Testis (tissue), 2 donors: ENCODE measurements at regions not wholly inside any gene's neighbourhood (a gene's known extent, or its start where the extent isn't known, plus 50 kb on each side); places are given as distances from the start of the nearest gene placed in this dataset.

Experiments
- DNase-seq: peaks from one replicate; pipeline ENCODE4 v3.0.0-alpha.2; 2019
- H3K27ac ChIP-seq, 2 donors: fragments of 200-600 bp; sonication (generic); one replicate each; pipeline ENCODE4 v1.5.1; 2019
- H3K27me3 ChIP-seq: fragments of 200-600 bp; sonication (generic); one replicate; pipeline ENCODE4 v1.5.1; 2019
- H3K36me3 ChIP-seq: fragments of 200-600 bp; sonication (generic); one replicate; pipeline ENCODE4 v1.5.1; 2017; ENCODE audit warnings: low read depth; ENCODE audit errors: missing control alignments
- H3K4me1 ChIP-seq: fragments of 200-600 bp; sonication (generic); one replicate; pipeline ENCODE4 v1.5.1; 2019
- H3K4me3 ChIP-seq, 2 donors: fragments of 200-600 bp; sonication (generic); one replicate each; pipeline ENCODE4 v1.5.1; 2017 to 2019
- H3K9me3 ChIP-seq: fragments of 200-600 bp; sonication (generic); one replicate; pipeline ENCODE4 v1.5.1; 2017
- POLR2A ChIP-seq: fragments of 450-650 bp; IDR thresholded peaks from one replicate; pipeline ENCODE4 v1.6.1; 2017; ENCODE audit warnings: antibody characterized with exemption, mild to moderate bottlenecking, moderate library complexity
- WGBS, 2 donors: methylation state at CpG; one replicate each; pipeline ENCODE4 v1.1.5; 2018; 5-methylcytosine and 5-hydroxymethylcytosine counted together
- intact Hi-C: fragments of 100-400 bp; cut with DNase I; formaldehyde crosslinking; loops from one replicate; pipeline ENCODE4 v1.15.1; 2023; ENCODE audit warnings: low total_unique reads
- TF ChIP-seq, protein P1 (sequence below), 3 experiments: fragments of 450-650 bp in 2 of 3; fragments of 200-600 bp in 1 of 3; sonication (generic) in 1 of 3; IDR thresholded peaks; one replicate each; pipeline ENCODE4 v1.5.1; 2016 to 2019; ENCODE audit warnings: antibody characterized with exemption in 3 of 3, mild to moderate bottlenecking in 2 of 3, moderate library complexity in 1 of 3

DNA sequence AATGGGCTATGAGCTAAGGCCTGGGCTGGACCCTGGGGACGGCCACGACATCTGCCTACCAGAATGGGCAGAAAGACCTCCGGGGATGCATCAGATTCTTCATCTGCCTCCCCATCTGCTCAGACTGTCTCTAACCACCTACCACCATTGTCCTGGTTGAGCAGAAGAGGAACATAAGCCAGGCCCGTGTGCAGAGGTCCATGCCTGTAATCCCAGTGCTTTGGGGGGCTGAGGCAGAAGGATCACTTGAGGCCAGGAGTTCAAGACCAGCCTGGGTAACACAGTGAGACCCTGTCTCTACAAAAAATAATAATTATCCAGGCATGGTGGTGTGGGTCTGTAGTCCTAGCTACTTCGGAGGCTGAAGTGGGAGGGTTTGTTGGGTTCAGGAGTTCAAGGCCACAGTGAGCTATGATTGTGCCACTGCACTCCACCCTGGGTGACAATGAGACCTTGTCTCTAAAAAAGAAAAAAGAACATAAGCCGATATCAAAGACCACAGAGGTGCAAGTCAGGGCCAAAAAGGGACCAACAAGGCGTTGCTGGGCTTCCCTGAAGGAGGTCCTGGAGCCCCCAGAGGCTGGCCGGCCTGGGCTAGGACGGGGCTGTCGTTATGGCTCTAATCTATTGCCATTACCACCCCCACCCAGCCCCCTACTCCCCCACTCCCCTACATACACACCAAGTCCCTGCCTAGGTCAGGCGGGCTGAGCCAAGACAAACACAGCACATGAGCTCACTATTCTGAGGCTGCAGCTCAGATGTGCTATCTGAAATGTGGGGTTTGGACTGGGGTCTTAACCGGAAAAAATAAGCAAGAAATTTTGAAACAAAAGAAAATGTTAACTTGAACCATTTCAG, 239.2 kb upstream of the RAB4A start:
- Histone ChIP-seq H3K4me1 (peaks cover 26% of the 10 kb centered on the region), H3K9me3 (no peaks in the 10 kb centered on the region), H3K27me3 (no peaks in the 10 kb centered on the region), H3K4me3 (no peak overlapping the region), H3K36me3 (no peaks in the 10 kb centered on the region), H3K27ac (no peak overlapping the region)
- WGBS, 2 donors = 66 to 71% methylated on average over 10 to 12 of the region's 12 CpGs
- intact Hi-C loops = no loop called here
- TF ChIP-seq POLR2A = no peak
- TF ChIP-seq, protein P1, sequence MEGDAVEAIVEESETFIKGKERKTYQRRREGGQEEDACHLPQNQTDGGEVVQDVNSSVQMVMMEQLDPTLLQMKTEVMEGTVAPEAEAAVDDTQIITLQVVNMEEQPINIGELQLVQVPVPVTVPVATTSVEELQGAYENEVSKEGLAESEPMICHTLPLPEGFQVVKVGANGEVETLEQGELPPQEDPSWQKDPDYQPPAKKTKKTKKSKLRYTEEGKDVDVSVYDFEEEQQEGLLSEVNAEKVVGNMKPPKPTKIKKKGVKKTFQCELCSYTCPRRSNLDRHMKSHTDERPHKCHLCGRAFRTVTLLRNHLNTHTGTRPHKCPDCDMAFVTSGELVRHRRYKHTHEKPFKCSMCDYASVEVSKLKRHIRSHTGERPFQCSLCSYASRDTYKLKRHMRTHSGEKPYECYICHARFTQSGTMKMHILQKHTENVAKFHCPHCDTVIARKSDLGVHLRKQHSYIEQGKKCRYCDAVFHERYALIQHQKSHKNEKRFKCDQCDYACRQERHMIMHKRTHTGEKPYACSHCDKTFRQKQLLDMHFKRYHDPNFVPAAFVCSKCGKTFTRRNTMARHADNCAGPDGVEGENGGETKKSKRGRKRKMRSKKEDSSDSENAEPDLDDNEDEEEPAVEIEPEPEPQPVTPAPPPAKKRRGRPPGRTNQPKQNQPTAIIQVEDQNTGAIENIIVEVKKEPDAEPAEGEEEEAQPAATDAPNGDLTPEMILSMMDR (IDR thresholded peaks at IDR 0.05) = no peak
- no peak for DNase-seq

DNA sequence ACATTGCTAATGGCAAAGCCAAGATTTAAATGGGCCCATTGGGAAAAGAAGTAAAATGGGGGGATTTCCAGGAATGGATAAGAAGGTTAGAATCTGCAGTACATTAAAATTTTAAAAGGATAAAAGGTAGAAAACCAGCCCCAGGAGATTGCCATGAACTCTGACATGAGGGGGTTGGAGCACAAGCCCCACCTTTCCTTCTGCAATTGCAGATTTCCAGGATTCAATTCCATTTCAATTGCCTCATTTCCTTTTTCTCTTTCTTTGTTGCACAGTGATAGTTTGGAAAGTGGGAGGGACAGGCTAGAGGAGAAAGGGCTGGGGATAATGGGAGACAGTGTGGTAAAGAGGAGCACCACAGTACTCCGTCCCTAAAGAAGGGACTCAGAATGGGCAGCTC, 238.5 kb upstream of the RAB4A start:
- no peaks in the 10 kb centered on the region for H3K9me3 ChIP-seq
- no peak overlapping the region for H3K4me3 ChIP-seq
- H3K36me3 ChIP-seq = no peaks in the 10 kb centered on the region
- no peaks in the 10 kb centered on the region for H3K27me3 ChIP-seq
- H3K27ac ChIP-seq = no peak overlapping the region
- intact Hi-C loops = no loop called here
- DNase-seq = no peak
- WGBS, 2 donors = 60 to 83% methylated on average over 1 of the region's 1 CpG
- peaks cover 20% of the 10 kb centered on the region for H3K4me1 ChIP-seq
- TF ChIP-seq, protein P1 (IDR thresholded peaks at IDR 0.05) = no peak
- TF ChIP-seq POLR2A = no peak

DNA sequence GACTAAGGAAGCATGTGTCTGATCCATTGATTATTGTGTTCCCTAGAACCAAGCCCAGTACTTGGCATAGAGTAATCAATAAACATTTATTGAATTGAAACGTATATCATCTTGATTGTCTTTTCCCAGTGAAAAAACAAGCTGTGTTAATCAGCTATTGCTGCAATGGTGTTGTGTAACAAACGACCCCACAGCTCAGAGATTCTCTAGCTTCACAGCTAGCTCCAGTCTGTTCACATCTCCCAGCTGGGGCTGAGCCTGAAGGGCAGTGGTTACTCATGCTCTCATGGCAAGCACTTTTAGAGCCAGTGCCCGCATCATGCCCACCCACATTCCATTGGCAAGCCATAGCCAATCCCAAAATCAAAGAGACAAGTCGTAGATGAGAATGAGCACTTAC, 237.4 kb upstream of the RAB4A start:
- no peaks in the 10 kb centered on the region for H3K36me3 ChIP-seq
- H3K9me3 ChIP-seq = no peaks in the 10 kb centered on the region
- no peak for DNase-seq
- TF ChIP-seq, protein P1 (IDR thresholded peaks at IDR 0.05) = no peak
- intact Hi-C loops = no loop called here
- WGBS, 2 donors = 87 to 94% methylated on average over 4 of the region's 4 CpGs
- H3K4me3 ChIP-seq = no peak overlapping the region
- no peak overlapping the region for H3K27ac ChIP-seq
- H3K27me3 ChIP-seq = no peaks in the 10 kb centered on the region
- peaks cover 11% of the 10 kb centered on the region for H3K4me1 ChIP-seq

DNA sequence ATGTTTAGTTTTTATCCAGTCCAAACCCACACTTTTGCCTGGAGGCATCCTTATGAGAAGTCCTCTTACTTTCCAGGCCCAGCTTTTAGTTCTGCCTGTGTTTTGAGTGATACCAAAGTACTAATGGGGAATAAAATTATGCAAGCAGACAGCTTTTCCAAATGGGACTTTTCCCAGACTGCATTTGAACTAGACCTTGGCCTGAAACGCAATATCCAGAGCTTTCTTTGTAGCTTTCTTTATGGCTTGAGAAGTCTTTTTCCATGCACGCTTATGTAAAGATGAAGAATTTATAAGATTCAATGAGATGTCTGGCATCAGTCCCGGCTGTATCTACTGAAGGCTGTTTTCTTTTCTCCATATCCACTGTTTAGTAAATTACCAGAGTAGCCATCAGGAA, 236.6 kb upstream of the RAB4A start:
- H3K9me3 ChIP-seq = no peaks in the 10 kb centered on the region
- H3K27ac ChIP-seq = no peak overlapping the region
- H3K27me3 ChIP-seq = no peaks in the 10 kb centered on the region
- peaks cover 10% of the 10 kb centered on the region for H3K4me1 ChIP-seq
- H3K4me3 ChIP-seq = no peak overlapping the region
- H3K36me3 ChIP-seq = no peaks in the 10 kb centered on the region
- no peak for DNase-seq
- intact Hi-C loops = no loop called here
- 67 to 74% methylated on average over 3 of the region's 3 CpGs for WGBS, 2 donors
- TF ChIP-seq, protein P1 (IDR thresholded peaks at IDR 0.05) = no peak
- TF ChIP-seq POLR2A = no peak
